Thymus (tissue), 11 donors: ENCODE measurements at regions not wholly inside any gene's neighbourhood (a gene's known extent, or its start where the extent isn't known, plus 50 kb on each side); places are given as distances from the start of the nearest gene placed in this dataset.

Experiments used
- DNase-seq, 9 donors: peaks; one replicate each; pipeline ENCODE4 v3.0.0-alpha.2; 2013; ENCODE audit warnings: low spot score in 9 of 9, low read depth in 6 of 9, missing footprints in 1 of 9
- H3K27ac ChIP-seq, 2 donors: one replicate each; pipeline ENCODE4 v1.5.1; 2013; ENCODE audit warnings: control low read depth in 1 of 2, low read depth in 1 of 2, low read length in 1 of 2, mild to moderate bottlenecking in 1 of 2, moderate library complexity in 1 of 2
- H3K27me3 ChIP-seq, 2 donors: one replicate each; pipeline ENCODE4 v1.5.1; 2013; ENCODE audit warnings: low read length in 1 of 2; ENCODE audit not compliant: control insufficient read depth in 2 of 2, insufficient read depth in 1 of 2
- H3K36me3 ChIP-seq, 2 donors: one replicate each; pipeline ENCODE4 v1.5.1; 2013; ENCODE audit warnings: low read length in 1 of 2, mild to moderate bottlenecking in 1 of 2, moderate library complexity in 1 of 2; ENCODE audit not compliant: control insufficient read depth in 2 of 2, insufficient read depth in 2 of 2
- H3K4me1 ChIP-seq, 2 donors: one replicate each; pipeline ENCODE4 v1.5.1; 2013; ENCODE audit warnings: low read length in 2 of 2; ENCODE audit not compliant: control insufficient read depth in 2 of 2, insufficient read depth in 2 of 2
- H3K4me3 ChIP-seq, 2 donors: one replicate each; pipeline ENCODE4 v1.5.1; 2013; ENCODE audit warnings: low read length in 2 of 2, control low read depth in 1 of 2, mild to moderate bottlenecking in 1 of 2
- H3K9me3 ChIP-seq, 2 donors: one replicate each; pipeline ENCODE4 v1.5.1; 2013; ENCODE audit warnings: low read length in 1 of 2, mild to moderate bottlenecking in 1 of 2; ENCODE audit not compliant: control insufficient read depth in 2 of 2, insufficient read depth in 1 of 2
- WGBS: extraction: QIAGEN DNeasy Blood & Tissue Kit; methylation state at CpG from one replicate; pipeline ENCODE4 v1.1.7; 2013; 5-methylcytosine and 5-hydroxymethylcytosine counted together
- donor health status: healthy.

DNA sequence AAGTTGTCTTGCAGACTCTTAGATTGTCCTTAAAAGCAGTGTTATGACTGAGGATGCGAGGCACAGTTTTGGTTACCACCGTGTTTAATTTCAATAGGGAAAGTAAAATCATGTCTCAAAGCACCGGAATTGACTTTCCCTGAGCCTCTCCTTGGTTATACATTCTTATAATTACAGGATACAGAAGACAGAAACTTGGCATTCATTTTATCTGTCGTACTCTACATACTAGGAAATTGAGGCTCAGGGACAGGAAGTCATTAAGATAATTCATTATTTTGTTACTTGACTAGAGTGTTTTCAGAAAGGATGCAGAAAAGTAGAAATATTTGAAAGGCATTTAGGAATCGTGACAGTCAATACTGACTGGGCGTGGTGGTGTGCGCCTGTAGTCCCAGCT, 54.0 kb upstream of the SPATA31D4 start:
- DNase-seq, result no peak
- 87% methylated on average over 7 of the region's 7 CpGs for whole genome bisulfite sequencing
- H3K27ac ChIP-seq, result peak overlapping the region in 1 of 2 donors; percentile 37

DNA sequence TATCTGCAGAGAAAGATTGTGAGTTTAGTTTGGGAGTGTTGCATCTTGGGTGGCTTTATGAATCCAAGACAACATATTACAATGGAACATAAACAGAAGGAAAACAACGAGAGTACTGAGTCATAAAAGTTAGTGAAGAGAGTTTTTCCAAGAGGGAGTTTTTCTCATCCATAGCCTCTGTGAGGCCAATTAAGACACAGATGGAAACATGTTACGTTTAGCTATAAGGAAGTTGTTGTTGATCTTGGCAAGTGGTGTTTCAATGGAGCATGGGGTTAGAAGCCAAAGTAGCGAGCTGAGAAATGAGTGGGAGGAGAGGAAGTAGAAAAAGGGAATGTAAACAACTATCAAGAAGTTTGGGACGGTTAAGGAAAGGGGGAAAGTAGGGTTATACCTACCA, 53.3 kb upstream of the SPATA31D4 start:
- Histone ChIP-seq H3K27ac (no peak overlapping the region), H3K4me3 (no peak overlapping the region), H3K4me1 (no peaks in the 10 kb centered on the region), H3K27me3 (no peaks in the 10 kb centered on the region), H3K36me3 (no peaks in the 10 kb centered on the region), H3K9me3 (no peaks in the 10 kb centered on the region)
- 78% methylated on average over 4 of the region's 4 CpGs for WGBS
- DNase-seq, result no peak

More for the DNA sequence above, 54.0 kb upstream of the SPATA31D4 start:
- Histone ChIP-seq H3K9me3 (no peaks in the 10 kb centered on the region), H3K4me1 (no peaks in the 10 kb centered on the region), H3K4me3 (no peak overlapping the region), H3K36me3 (no peaks in the 10 kb centered on the region), H3K27me3 (no peaks in the 10 kb centered on the region)

DNA sequence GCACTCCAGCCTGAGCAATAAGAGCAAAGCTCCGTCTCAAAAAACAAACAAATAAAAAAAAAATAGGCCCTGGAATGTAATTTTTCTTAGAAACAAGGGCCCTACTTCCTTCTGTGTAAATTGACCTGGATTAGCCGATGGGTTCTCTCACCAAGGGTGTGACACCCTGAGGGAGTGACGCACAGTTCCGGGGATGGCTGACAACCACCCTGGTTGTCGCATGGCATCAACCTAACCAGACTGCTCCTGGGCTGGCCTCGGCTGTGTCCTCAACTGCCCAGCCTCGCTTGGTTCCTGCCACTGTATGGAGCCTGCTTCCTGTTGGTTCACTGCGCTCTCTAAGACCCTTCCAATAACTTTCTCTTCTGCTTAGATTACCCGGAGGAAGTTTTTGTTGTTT, 51.2 kb upstream of the SPATA31D4 start:
- H3K36me3 ChIP-seq, result no peaks in the 10 kb centered on the region
- H3K27ac ChIP-seq, result no peak overlapping the region
- H3K27me3 ChIP-seq, result no peaks in the 10 kb centered on the region
- no peak overlapping the region for H3K4me3 ChIP-seq
- H3K4me1 ChIP-seq, result no peaks in the 10 kb centered on the region
- WGBS, result 96% methylated on average over 9 of the region's 9 CpGs
- DNase-seq, result no peak
- H3K9me3 ChIP-seq, result no peaks in the 10 kb centered on the region
